Body of pancreas (tissue), 4 donors: ENCODE measurements at regions not wholly inside any gene's neighbourhood (a gene's known extent, or its start where the extent isn't known, plus 50 kb on each side); places are given as distances from the start of the nearest gene placed in this dataset.

Experiments used
- ATAC-seq: fragments of 150-250 bp; one replicate; pipeline ENCODE4 v1.9.1; 2016
- DNase-seq, 4 donors: peaks; one replicate each; pipeline ENCODE4 v3.0.0-alpha.2; 2019
- H3K27ac ChIP-seq, 4 donors: fragments of 200-600 bp; sonication (generic); 1 replicate in 3 of 4; 2 replicates in 1 of 4; pipeline versions ENCODE4 v1.5.1 to v1.6.1; 2016 to 2019; ENCODE audit warnings: mild to moderate bottlenecking in 1 of 4, mixed read lengths in 1 of 4, moderate library complexity in 1 of 4
- H3K27me3 ChIP-seq, 2 donors: fragments of 200-600 bp; sonication (generic); one replicate each; pipeline ENCODE4 v1.6.0; 2016; ENCODE audit warnings: mild to moderate bottlenecking in 1 of 2
- H3K36me3 ChIP-seq, 2 donors: fragments of 200-600 bp; sonication (generic); replicated peaks in 1 of 2; 2 replicates each; pipeline ENCODE4 v1.5.1; 2016; ENCODE audit warnings: low read depth in 2 of 2; ENCODE audit not compliant: insufficient read depth in 1 of 2
- H3K4me1 ChIP-seq: fragments of 200-600 bp; sonication (generic); one replicate; pipeline ENCODE4 v1.6.0; 2016
- H3K4me3 ChIP-seq, 2 donors: fragments of 200-600 bp; sonication (generic); 1 replicate in 1 of 2; 2 replicates in 1 of 2; pipeline ENCODE4 v1.5.1; 2016 to 2019
- H3K9me3 ChIP-seq, 3 donors: fragments of 200-600 bp; sonication (generic); 1 replicate in 2 of 3; 2 replicates in 1 of 3; pipeline ENCODE4 v1.5.1; 2016
- CTCF ChIP-seq, 7 experiments: fragments of 450-650 bp in 4 of 7; fragments of 200-600 bp in 3 of 7; sonication (generic) in 3 of 7; IDR thresholded peaks; one replicate each; pipeline ENCODE4 v1.5.1; 2016 to 2019; ENCODE audit warnings: antibody characterized with exemption in 7 of 7
- POLR2A ChIP-seq, 3 donors: fragments of 450-650 bp; IDR thresholded peaks; one replicate each; pipeline ENCODE4 v1.6.1; 2016; ENCODE audit warnings: antibody characterized with exemption in 3 of 3, mild to moderate bottlenecking in 2 of 3
- WGBS, 2 donors: methylation state at CpG; one replicate each; pipeline ENCODE4 v1.1.5; 2017; 5-methylcytosine and 5-hydroxymethylcytosine counted together
- intact Hi-C: fragments of 100-400 bp; cut with DNase I; formaldehyde crosslinking; loops from one replicate; pipeline ENCODE4 v1.15.1; 2023

DNA sequence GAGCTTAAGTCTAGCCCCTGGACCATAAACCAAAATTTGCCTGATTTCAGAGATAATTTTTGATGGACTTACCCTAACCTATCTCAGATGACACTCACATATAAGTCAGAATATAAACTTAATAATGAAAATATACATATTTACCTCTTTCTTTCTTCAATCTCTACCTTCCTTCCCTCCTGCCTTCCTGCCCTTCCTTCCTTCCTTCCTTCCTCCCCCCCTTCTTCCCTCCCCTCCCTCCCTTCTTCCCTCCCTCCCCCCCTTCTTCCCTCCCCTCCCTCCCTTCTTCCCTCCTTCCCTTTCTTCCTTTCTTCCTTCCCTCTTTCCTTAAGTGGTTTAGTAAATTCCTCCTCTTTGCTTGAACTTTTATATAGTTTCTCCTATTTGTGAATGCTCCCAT is 88.7 kb downstream of the EDNRB start:
- DNase-seq (no peak), ATAC-seq (no peak)
- H3K27ac ChIP-seq = no peak overlapping the region
- no peaks in the 10 kb centered on the region for H3K9me3 ChIP-seq
- no peak overlapping the region for H3K4me3 ChIP-seq
- no peaks in the 10 kb centered on the region for H3K36me3 ChIP-seq
- no peak for TF ChIP-seq CTCF (IDR thresholded peaks at IDR 0.05)
- TF ChIP-seq POLR2A (IDR thresholded peaks at IDR 0.05) = no peak
- intact Hi-C loops = no loop called here
- no peaks in the 10 kb centered on the region for H3K27me3 ChIP-seq
- H3K4me1 ChIP-seq = no peaks in the 10 kb centered on the region

DNA sequence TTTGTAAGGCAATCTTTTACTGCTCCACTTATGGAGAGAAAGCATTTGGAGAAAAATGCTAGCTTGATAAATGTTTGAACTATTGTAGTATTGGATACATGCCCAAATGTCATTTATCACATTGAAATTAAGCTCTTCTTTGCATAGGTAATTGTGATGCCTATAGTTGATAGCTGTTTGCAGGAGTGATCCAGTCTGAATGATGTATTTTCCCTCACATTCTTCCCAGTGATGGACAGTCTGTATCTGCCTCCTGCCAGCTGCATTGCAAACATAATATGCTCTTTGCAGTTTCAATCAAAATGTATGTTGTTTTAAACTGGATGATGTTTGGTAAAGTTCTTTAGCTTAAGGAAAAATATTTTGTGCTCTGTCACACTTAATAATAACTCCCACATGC is 89.8 kb downstream of the EDNRB start:
- intact Hi-C loops = no loop called here

GRCh38 chr13:77827332-77827731 is 91.3 kb downstream of the EDNRB start:
- no peaks in the 10 kb centered on the region for H3K36me3 ChIP-seq
- ATAC-seq = no peak
- 56 to 73% methylated on average over 5 of the region's 5 CpGs for WGBS, 2 donors
- no peak overlapping the region for H3K4me3 ChIP-seq
- intact Hi-C loops = no loop called here
- H3K27ac ChIP-seq = no peak overlapping the region
- no peaks in the 10 kb centered on the region for H3K9me3 ChIP-seq
- H3K27me3 ChIP-seq = no peaks in the 10 kb centered on the region
- DNase-seq = no peak
- no peaks in the 10 kb centered on the region for H3K4me1 ChIP-seq
- TF ChIP-seq CTCF (IDR thresholded peaks at IDR 0.05) (no peak), POLR2A (IDR thresholded peaks at IDR 0.05) (no peak)

More for the DNA sequence above, 89.8 kb downstream of the EDNRB start:
- Histone ChIP-seq H3K4me1 (no peaks in the 10 kb centered on the region), H3K9me3 (no peaks in the 10 kb centered on the region), H3K27ac (no peak overlapping the region), H3K36me3 (no peaks in the 10 kb centered on the region), H3K27me3 (no peaks in the 10 kb centered on the region), H3K4me3 (no peak overlapping the region)
- DNase-seq (no peak), ATAC-seq (no peak)
- TF ChIP-seq POLR2A (IDR thresholded peaks at IDR 0.05) = no peak
- TF ChIP-seq CTCF (IDR thresholded peaks at IDR 0.05) = no peak

DNA sequence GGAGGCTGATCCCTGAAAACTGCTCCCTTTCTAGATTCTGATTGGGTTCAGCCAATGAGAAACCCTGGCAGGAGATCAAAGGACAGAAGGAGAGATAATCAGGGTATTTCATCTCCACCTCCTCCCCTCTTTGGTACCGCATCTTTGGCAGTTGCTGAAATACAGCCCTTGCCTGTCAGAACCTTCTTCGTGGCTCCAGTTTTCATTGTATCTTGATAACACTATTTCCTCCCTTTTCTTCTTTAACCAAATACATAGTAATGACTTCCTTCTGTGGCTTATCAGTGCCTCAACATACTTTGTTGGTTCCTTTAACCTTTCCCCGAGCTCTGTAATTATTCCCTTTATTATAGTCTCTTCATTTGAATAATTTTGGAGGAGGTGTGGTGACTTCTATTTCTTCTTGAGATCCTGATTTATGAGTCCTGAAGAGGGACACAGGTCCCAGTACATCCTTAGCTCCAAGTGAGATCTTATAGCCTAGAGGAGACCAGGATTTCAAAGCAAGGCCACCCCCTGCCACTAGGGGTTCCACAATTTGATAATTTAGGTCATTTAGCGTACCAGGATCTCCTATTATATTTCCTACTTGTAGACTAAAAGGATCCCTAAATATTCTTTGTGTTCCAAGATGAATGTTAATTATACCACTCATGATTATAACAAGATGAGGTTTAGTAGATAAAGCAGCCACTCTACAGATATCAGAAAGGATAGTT is 98.0 kb downstream of the EDNRB start:
- H3K4me1 ChIP-seq = no peaks in the 10 kb centered on the region
- no peak overlapping the region for H3K4me3 ChIP-seq
- H3K36me3 ChIP-seq = no peaks in the 10 kb centered on the region
- WGBS, 2 donors = 35 to 45% methylated on average over 4 of the region's 4 CpGs
- TF ChIP-seq POLR2A (IDR thresholded peaks at IDR 0.05) (no peak), CTCF (IDR thresholded peaks at IDR 0.05) (no peak)
- H3K27ac ChIP-seq = no peak overlapping the region
- intact Hi-C loops = no loop called here
- DNase-seq (no peak), ATAC-seq (no peak)
- no peaks in the 10 kb centered on the region for H3K27me3 ChIP-seq
- H3K9me3 ChIP-seq = no peaks in the 10 kb centered on the region

DNA sequence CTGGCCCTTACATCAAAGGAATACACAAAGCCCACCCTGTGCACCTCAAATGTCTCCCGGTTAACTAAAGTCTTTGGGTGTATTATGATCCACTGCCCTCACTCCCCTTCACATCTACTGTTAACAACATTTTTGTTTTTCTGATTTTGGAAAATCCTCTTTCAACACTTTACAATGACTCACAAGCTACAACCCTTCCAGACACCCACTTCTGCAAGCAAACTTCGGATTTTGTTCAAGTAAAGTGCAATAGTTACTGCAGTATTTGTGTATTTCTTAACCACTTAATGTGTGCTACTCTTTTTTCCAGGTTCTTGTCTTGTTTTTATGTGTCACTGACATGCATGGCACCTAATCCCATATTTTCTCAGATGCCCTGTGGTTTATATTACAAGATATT is 101.1 kb downstream of the EDNRB start:
- H3K27me3 ChIP-seq = no peaks in the 10 kb centered on the region
- no peak for ATAC-seq
- H3K4me3 ChIP-seq = no peak overlapping the region
- no peaks in the 10 kb centered on the region for H3K36me3 ChIP-seq
- no peak overlapping the region for H3K27ac ChIP-seq
- 44 to 63% methylated on average over 2 of the region's 2 CpGs for WGBS, 2 donors
- intact Hi-C loops = no loop called here
- DNase-seq = no peak
- H3K4me1 ChIP-seq = no peaks in the 10 kb centered on the region
- TF ChIP-seq CTCF (IDR thresholded peaks at IDR 0.05) (no peak), POLR2A (IDR thresholded peaks at IDR 0.05) (no peak)
- H3K9me3 ChIP-seq = no peaks in the 10 kb centered on the region
